ENCODE measurements at regions not wholly inside any gene's neighbourhood (a gene's known extent, or its start where the extent isn't known, plus 50 kb on each side); places are given as distances from the start of the nearest gene placed in this dataset.

DNA sequence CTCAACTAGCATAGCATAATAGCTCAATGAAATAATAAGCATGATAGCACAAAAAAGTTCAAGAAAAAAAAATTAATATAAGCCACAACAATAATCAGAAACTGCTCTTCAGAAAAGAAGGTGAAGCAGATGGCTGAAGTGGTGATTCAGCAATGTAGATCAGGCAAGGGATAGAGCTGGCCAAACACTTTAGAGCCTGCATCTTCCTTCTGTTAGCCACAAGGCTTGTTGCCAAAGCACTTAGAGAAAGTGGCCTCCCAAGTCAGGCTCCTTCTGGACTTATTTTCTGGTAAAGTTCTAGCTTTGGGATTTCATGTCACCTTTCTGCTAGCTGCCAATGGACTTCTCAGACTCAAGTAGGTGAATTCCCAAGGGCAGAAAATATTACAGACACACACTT is 60.3 kb upstream of the C1orf87 start:
- TF ChIP-seq CTCF (IDR thresholded peaks at IDR 0.05) (no peak), POLR2A (IDR thresholded peaks at IDR 0.05) (no peak), POLR2AphosphoS5 (IDR thresholded peaks at IDR 0.05) (no peak)

Data from breast epithelium (tissue), 3 donors.